Large intestine (tissue), 3 donors: ENCODE measurements at regions not wholly inside any gene's neighbourhood (a gene's known extent, or its start where the extent isn't known, plus 50 kb on each side); places are given as distances from the start of the nearest gene placed in this dataset.
"Not testable (repeated sequence)": the region's sequence is repeated elsewhere in the genome, so short reads cannot be mapped to it uniquely, and the experiment has no call there.

ENCODE experiments used
- DNase-seq, 2 donors: peaks; one replicate each; pipeline versions ENCODE4 v3.0.0 to v3.0.0-alpha.2; 2013
- H3K27ac ChIP-seq: one replicate; pipeline ENCODE4 v1.5.1; 2013; ENCODE audit warnings: low read length
- H3K27me3 ChIP-seq: 2 replicates; pipeline ENCODE4 v1.6.1; 2013; ENCODE audit warnings: low read length; ENCODE audit not compliant: control insufficient read depth, insufficient read depth
- H3K36me3 ChIP-seq: 2 replicates; pipeline ENCODE4 v1.6.1; 2013; ENCODE audit warnings: low read length; ENCODE audit not compliant: control insufficient read depth, insufficient read depth
- H3K4me1 ChIP-seq: one replicate; pipeline ENCODE4 v1.6.1; 2013; ENCODE audit warnings: low read length; ENCODE audit not compliant: control insufficient read depth, insufficient read depth
- H3K4me3 ChIP-seq: one replicate; pipeline ENCODE4 v1.5.1; 2013; ENCODE audit warnings: low read length
- H3K9me3 ChIP-seq: one replicate; pipeline ENCODE4 v1.6.1; 2013; ENCODE audit warnings: mild to moderate bottlenecking, low read depth, low read length, moderate library complexity; ENCODE audit not compliant: control insufficient read depth
- WGBS: methylation state at CpG from one replicate; pipeline ENCODE4 v1.1.5; 2013; ENCODE audit warnings: low lambda C conversion rate; ENCODE audit not compliant: insufficient coverage; 5-methylcytosine and 5-hydroxymethylcytosine counted together

- 100% methylated on average over 1 of the region's 1 CpG for WGBS
- DNase-seq: no peak
- Histone ChIP-seq H3K9me3 (no peaks in the 10 kb centered on the region), H3K27ac (no peak overlapping the region), H3K36me3 (no peaks in the 10 kb centered on the region), H3K27me3 (no peaks in the 10 kb centered on the region), H3K4me3 (no peak overlapping the region), H3K4me1 (no peaks in the 10 kb centered on the region)
These were observed 1225.2 kb upstream of the CELF4 start for GRCh38 chr18:38790786-38791185.

DNA sequence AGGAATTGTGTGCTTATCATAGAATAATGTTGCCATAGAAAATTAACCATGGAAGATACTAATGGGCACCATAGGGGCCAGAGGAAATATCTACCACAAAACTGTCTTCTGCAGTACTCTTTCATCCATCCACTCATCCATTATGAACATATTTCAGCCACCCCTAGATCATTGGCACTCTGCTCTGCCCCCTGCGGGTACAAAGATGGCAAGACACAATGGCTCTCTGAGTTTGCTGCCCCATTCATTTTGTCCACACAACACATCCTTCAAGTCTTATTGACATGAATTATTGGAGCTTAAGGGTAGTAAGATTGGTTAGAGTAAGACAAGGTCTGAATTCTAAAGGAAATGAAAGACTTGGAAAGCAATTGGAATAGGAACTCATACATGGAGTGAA is 1224.7 kb upstream of the CELF4 start:
- H3K27ac ChIP-seq: no peak overlapping the region
- H3K4me1 ChIP-seq: no peaks in the 10 kb centered on the region
- H3K27me3 ChIP-seq: no peaks in the 10 kb centered on the region
- H3K4me3 ChIP-seq: no peak overlapping the region
- no peaks in the 10 kb centered on the region for H3K36me3 ChIP-seq
- no peaks in the 10 kb centered on the region for H3K9me3 ChIP-seq
- WGBS: no CpG with 5 or more reads among the region's 1 CpG
- DNase-seq: no peak

GRCh38 chr18:38789141-38789540 is 1223.5 kb upstream of the CELF4 start:
- WGBS: no CpG with 5 or more reads among the region's 1 CpG
- no peaks in the 10 kb centered on the region for H3K27me3 ChIP-seq
- no peak overlapping the region for H3K4me3 ChIP-seq
- no peaks in the 10 kb centered on the region for H3K36me3 ChIP-seq
- no peaks in the 10 kb centered on the region for H3K4me1 ChIP-seq
- DNase-seq: no peak
- H3K27ac ChIP-seq: no peak overlapping the region
- H3K9me3 ChIP-seq: no peaks in the 10 kb centered on the region

GRCh38 chr18:38786906-38787305 is 1221.3 kb upstream of the CELF4 start:
- H3K4me3 ChIP-seq: no peak overlapping the region
- no peaks in the 10 kb centered on the region for H3K9me3 ChIP-seq
- no peaks in the 10 kb centered on the region for H3K27me3 ChIP-seq
- no CpG with 5 or more reads among the region's 1 CpG for WGBS
- no peaks in the 10 kb centered on the region for H3K36me3 ChIP-seq
- DNase-seq: no peak
- H3K27ac ChIP-seq: no peak overlapping the region
- no peaks in the 10 kb centered on the region for H3K4me1 ChIP-seq

DNA sequence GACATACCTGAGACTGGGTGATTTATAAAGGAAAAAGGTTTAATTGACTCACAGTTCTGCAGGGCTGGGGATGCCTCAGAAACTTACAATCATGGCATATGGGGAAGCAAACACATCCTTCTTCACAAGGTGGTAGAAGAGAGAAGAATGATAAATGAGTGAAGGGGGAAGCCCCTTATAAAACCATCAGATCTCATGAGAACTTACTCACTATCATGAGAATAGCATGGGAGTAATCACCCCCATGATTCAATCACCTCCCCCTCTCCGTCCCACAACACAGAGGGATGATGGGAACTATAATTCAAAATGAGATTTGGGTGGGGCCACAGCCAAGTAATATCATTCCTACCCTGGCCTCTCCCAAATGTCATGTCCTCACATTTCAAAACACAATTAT is 1206.0 kb upstream of the CELF4 start:
- H3K27ac ChIP-seq, H3K4me3 ChIP-seq, H3K27me3 ChIP-seq, H3K9me3 ChIP-seq, DNase-seq, H3K36me3 ChIP-seq, H3K4me1 ChIP-seq: not testable (repeated sequence)
- WGBS: no CpG with 5 or more reads among the region's 1 CpG

DNA sequence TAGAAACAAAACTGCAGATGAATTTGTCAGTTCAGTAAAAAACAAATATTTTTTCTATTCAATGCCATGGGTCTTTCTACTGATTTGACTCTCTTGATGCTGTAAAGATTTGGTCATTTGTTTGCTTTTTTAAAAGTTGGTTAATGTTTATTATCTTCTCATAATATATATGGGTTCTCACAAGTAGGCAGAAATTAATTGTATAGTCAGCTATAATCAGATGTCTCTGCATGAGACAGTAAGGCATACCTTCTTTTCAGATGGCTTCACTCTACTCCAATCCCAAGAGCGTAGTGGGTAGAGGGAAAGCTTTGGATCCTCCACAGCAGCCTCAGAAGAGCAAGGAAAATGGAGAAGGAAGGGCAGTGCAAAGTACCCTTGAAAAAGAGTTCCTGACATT is 1202.9 kb upstream of the CELF4 start:
- WGBS: 100% methylated on average over 1 of the region's 1 CpG
- Histone ChIP-seq H3K4me1 (no peaks in the 10 kb centered on the region), H3K9me3 (no peaks in the 10 kb centered on the region), H3K4me3 (no peak overlapping the region), H3K27ac (no peak overlapping the region), H3K27me3 (no peaks in the 10 kb centered on the region), H3K36me3 (no peaks in the 10 kb centered on the region)
- DNase-seq: no peak

- no peak overlapping the region for H3K4me3 ChIP-seq
- H3K27me3 ChIP-seq: no peaks in the 10 kb centered on the region
- H3K9me3 ChIP-seq: no peaks in the 10 kb centered on the region
- no peaks in the 10 kb centered on the region for H3K4me1 ChIP-seq
- no peak for DNase-seq
- 100% methylated on average over 1 of the region's 1 CpG for WGBS
- H3K36me3 ChIP-seq: no peaks in the 10 kb centered on the region
- no peak overlapping the region for H3K27ac ChIP-seq
These were observed 1193.9 kb upstream of the CELF4 start for GRCh38 chr18:38759457-38759856.

- H3K4me3 ChIP-seq: no peak overlapping the region
- H3K4me1 ChIP-seq: no peaks in the 10 kb centered on the region
- WGBS: 86% methylated on average over 1 of the region's 2 CpGs
- DNase-seq: no peak
- no peaks in the 10 kb centered on the region for H3K9me3 ChIP-seq
- no peak overlapping the region for H3K27ac ChIP-seq
- no peaks in the 10 kb centered on the region for H3K27me3 ChIP-seq
- no peaks in the 10 kb centered on the region for H3K36me3 ChIP-seq
These were observed 1190.8 kb upstream of the CELF4 start for GRCh38 chr18:38756436-38756835.

DNA sequence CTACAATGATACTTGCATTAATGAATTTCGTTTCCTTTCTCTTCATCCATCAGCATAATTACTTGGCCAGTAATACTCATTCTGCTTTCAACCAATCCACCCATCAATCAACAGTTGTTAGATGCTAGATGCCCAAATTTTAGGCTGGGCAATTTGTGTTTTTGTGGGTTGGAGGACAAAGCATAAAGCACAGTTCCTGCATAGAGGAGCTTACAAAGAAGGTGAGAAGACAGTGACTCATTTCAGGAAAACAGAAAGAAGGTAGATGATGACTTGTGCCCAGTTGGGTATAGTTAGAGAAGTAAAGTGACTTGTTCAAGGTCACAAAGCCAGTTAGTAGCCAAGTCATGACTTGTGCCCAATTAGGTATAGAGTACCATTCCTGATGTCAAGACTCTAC is 1186.8 kb upstream of the CELF4 start:
- H3K4me1 ChIP-seq: no peaks in the 10 kb centered on the region
- no peak for DNase-seq
- WGBS: no CpG with 5 or more reads among the region's 1 CpG
- no peaks in the 10 kb centered on the region for H3K27me3 ChIP-seq
- no peak overlapping the region for H3K4me3 ChIP-seq
- no peak overlapping the region for H3K27ac ChIP-seq
- no peaks in the 10 kb centered on the region for H3K36me3 ChIP-seq
- no peaks in the 10 kb centered on the region for H3K9me3 ChIP-seq

DNA sequence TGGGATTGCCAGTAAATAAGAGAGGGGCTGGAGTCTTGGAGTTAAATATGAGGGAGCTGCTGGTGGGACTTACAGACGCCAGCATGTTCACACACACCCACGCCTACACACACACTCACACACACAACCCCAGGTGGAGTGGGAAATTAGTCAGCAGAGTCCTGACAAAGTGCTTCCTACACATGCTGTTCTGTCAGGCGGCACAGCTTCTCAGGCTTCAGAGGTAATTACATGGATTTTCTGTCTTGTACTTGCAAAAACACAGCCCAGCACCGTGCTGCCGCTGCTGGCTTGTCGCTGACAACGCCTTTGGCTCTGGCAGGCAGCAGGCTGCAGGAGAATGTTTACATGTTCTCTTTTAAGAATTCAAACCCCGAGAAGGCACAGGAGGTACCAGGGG is 1186.3 kb upstream of the CELF4 start:
- H3K4me1 ChIP-seq: no peaks in the 10 kb centered on the region
- H3K4me3 ChIP-seq: no peak overlapping the region
- no peak overlapping the region for H3K27ac ChIP-seq
- peak in 1 of 2 donors; percentile 7 for DNase-seq
- H3K27me3 ChIP-seq: no peaks in the 10 kb centered on the region
- H3K9me3 ChIP-seq: no peaks in the 10 kb centered on the region
- H3K36me3 ChIP-seq: no peaks in the 10 kb centered on the region
- WGBS: no CpG with 5 or more reads among the region's 8 CpGs

DNA sequence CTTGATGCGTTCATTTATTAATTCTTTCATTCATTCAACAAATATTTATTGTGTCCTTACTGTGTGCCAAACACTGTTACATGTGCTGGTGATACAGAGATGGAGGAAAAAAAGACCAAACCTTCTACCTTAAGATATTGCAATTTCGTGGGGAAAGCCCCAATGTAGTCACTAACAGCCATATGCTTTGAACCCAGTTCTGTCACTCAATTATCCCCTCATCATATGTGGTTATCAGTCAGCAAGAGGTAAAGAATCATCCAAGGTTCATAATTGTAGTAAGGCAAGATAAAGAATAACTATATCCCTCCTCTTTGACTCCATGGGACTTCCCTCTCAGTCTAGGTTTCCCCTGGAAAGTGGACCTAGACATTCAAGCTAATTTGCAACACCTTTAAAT is 1185.6 kb upstream of the CELF4 start:
- no peak for DNase-seq
- Histone ChIP-seq H3K4me1 (no peaks in the 10 kb centered on the region), H3K27ac (no peak overlapping the region), H3K4me3 (no peak overlapping the region), H3K27me3 (no peaks in the 10 kb centered on the region), H3K36me3 (no peaks in the 10 kb centered on the region), H3K9me3 (no peaks in the 10 kb centered on the region)
- 83% methylated on average over 2 of the region's 2 CpGs for WGBS
